Small intestine (tissue), 7 donors: ENCODE measurements at regions not wholly inside any gene's neighbourhood (a gene's known extent, or its start where the extent isn't known, plus 50 kb on each side); places are given as distances from the start of the nearest gene placed in this dataset.

ENCODE experiments used
- DNase-seq, 2 donors: peaks; one replicate each; pipeline versions ENCODE4 v3.0.0 to v3.0.0-alpha.2; 2013
- FAIRE-seq: peaks from 2 replicates; lab custom pipeline; 2012; peaks lifted over from hg19 to GRCh38; lab: Jason Lieb, UNC
- H3K27ac ChIP-seq, 3 donors: one replicate each; pipeline ENCODE4 v1.5.1; 2013; ENCODE audit warnings: low read length in 2 of 3, mild to moderate bottlenecking in 2 of 3, control low read depth in 1 of 3, inconsistent platforms in 1 of 3, low read depth in 1 of 3, moderate library complexity in 1 of 3
- H3K27me3 ChIP-seq, 3 donors: one replicate each; pipeline ENCODE4 v1.6.1; 2013; ENCODE audit warnings: low read length in 3 of 3, inconsistent platforms in 1 of 3; ENCODE audit not compliant: control insufficient read depth in 3 of 3, insufficient read depth in 3 of 3
- H3K36me3 ChIP-seq, 3 donors: one replicate each; pipeline ENCODE4 v1.6.1; 2013; ENCODE audit warnings: low read length in 3 of 3, inconsistent platforms in 1 of 3, low read depth in 1 of 3, mild to moderate bottlenecking in 1 of 3, moderate library complexity in 1 of 3; ENCODE audit not compliant: control insufficient read depth in 3 of 3, insufficient read depth in 2 of 3
- H3K4me1 ChIP-seq, 3 donors: one replicate each; pipeline ENCODE4 v1.6.1; 2013; ENCODE audit warnings: low read length in 2 of 3, inconsistent platforms in 1 of 3, low read depth in 1 of 3, mild to moderate bottlenecking in 1 of 3, moderate library complexity in 1 of 3; ENCODE audit not compliant: control insufficient read depth in 3 of 3, insufficient read depth in 2 of 3
- H3K4me3 ChIP-seq, 3 donors: one replicate each; pipeline ENCODE4 v1.5.1; 2013; ENCODE audit warnings: low read length in 3 of 3, control low read depth in 1 of 3, inconsistent platforms in 1 of 3, low read depth in 1 of 3, mild to moderate bottlenecking in 1 of 3, moderate library complexity in 1 of 3
- H3K9me3 ChIP-seq, 2 donors: one replicate each; pipeline ENCODE4 v1.6.1; 2013; ENCODE audit warnings: low read depth in 1 of 2, low read length in 1 of 2; ENCODE audit not compliant: control insufficient read depth in 2 of 2, insufficient read depth in 1 of 2
- WGBS, 3 donors: extraction: QIAGEN DNeasy Blood & Tissue Kit; methylation state at CpG; one replicate each; pipeline ENCODE4 v1.1.7; 2013; 5-methylcytosine and 5-hydroxymethylcytosine counted together
- donor health status: healthy with polysubstance abuse.
- donor health status: control.
- donor health status: control.
- donor health status: Bipolar disorder and iron deficiency.
- donor health status: healthy.

DNA sequence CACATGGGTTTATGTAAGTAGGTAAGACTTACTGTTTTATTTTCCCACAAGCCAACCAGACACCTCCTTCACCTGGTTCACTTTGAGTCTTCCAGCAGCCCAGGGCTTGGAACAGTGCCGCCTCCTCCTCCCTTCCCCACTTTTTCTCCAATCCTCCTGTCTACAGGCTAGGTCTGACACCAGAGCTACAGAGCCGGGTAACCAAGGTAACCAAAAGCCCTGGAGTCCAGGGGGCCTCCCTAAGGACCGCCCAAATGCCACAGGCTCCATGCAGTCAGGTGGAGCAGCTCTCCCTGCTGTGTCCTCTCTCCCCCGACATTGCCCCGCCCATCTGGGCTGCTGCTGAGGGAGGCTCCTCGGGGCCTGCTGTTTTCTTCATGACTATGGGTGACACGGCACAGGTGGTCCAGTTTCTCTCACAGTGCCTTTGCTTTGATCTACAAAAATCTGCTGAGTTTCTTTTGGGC lies 138.0 kb upstream of the EFNA5 start:
- WGBS, 3 donors: 67 to 74% (median 71%) methylated on average over 7 of the region's 7 CpGs
- FAIRE-seq: no peak
- peak in 1 of 2 donors; percentile 70 for DNase-seq
- Histone ChIP-seq H3K9me3 (no peaks in the 10 kb centered on the region), H3K36me3 (no peaks in the 10 kb centered on the region), H3K27ac (no peak overlapping the region), H3K4me3 (no peak overlapping the region), H3K4me1 (peaks cover 0 to 6% (median 0%) of the 10 kb centered on the region in 3 donors), H3K27me3 (no peaks in the 10 kb centered on the region)

GRCh38 chr5:107807431-107807830 lies 136.7 kb upstream of the EFNA5 start:
- H3K27me3 ChIP-seq: no peaks in the 10 kb centered on the region
- H3K27ac ChIP-seq: no peak overlapping the region
- no peaks in the 10 kb centered on the region for H3K9me3 ChIP-seq
- no peak for DNase-seq
- H3K4me3 ChIP-seq: no peak overlapping the region
- 65 to 84% (median 80%) methylated on average over 5 of the region's 5 CpGs for WGBS, 3 donors
- H3K4me1 ChIP-seq: peaks cover 0 to 6% (median 0%) of the 10 kb centered on the region in 3 donors
- no peaks in the 10 kb centered on the region for H3K36me3 ChIP-seq
- FAIRE-seq: no peak

DNA sequence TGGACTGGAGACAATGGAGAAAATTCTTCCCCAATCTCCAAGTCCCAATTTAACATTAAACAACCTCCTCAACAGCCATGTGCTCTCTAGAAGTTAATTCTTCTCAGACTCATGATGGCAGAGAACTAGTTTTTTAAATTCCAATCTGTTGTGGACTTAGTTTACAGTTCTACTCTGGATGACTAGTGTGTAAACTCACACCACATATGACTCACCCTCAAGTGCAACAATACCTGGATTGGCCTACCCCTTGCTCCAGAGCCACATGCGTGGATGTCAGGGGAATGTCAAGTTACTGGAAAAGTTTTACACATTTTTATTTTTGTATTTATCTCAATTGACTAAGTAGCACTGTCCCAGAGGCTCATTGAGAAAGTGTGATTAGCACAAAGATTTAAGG lies 136.0 kb upstream of the EFNA5 start:
- no peaks in the 10 kb centered on the region for H3K36me3 ChIP-seq
- peaks cover 0 to 6% (median 0%) of the 10 kb centered on the region in 3 donors for H3K4me1 ChIP-seq
- FAIRE-seq (no peak), DNase-seq (peak in 1 of 2 donors; percentile 21)
- H3K4me3 ChIP-seq: no peak overlapping the region
- no peak overlapping the region for H3K27ac ChIP-seq
- H3K9me3 ChIP-seq: no peaks in the 10 kb centered on the region
- WGBS, 3 donors: 68 to 84% (median 83%) methylated on average over 1 of the region's 1 CpG
- H3K27me3 ChIP-seq: no peaks in the 10 kb centered on the region

DNA sequence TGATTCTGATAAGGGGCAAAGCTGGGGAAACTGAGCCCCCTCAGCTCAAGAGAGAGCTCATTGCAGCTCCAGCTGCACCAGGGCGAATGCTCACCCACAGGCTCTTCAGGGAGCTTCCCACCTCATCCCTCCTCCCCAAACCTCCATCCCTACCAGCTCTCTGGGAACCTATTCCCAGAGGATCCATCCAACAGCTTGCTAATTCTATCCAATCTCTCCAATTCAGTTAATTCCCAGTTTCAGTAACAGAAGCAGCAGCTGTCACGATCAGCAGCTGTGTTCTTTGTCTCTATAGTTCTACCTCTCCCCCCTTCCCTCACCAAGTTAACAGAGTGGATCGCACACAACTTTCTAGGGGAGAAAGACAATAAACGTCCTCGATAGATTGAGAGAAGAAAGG lies 135.5 kb upstream of the EFNA5 start:
- FAIRE-seq (no peak), DNase-seq (no peak)
- Histone ChIP-seq H3K4me1 (peaks cover 0 to 6% (median 0%) of the 10 kb centered on the region in 3 donors), H3K9me3 (no peaks in the 10 kb centered on the region), H3K4me3 (no peak overlapping the region), H3K27ac (no peak overlapping the region), H3K36me3 (no peaks in the 10 kb centered on the region), H3K27me3 (no peaks in the 10 kb centered on the region)
- 75 to 83% (median 76%) methylated on average over 5 of the region's 5 CpGs for WGBS, 3 donors

DNA sequence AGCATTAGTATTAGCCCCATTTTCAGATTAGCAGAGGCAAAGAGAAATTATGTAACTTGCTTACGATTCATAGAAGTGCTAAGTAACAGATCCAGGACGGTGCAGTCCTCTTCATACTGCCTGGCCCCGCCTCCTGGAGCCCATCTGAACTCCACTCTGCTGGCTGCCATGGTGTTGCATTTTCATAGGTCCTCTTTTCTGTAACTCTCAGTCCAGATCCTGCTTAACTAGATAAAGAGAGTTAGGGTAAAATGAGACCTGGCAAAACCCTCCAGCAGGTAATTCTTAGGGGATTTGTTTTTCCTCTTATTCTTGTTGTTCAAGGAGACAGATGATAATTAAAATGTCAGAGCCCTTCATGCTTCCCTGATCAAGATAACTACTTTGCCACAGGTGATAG lies 135.1 kb upstream of the EFNA5 start:
- H3K4me3 ChIP-seq: no peak overlapping the region
- H3K27ac ChIP-seq: no peak overlapping the region
- peaks cover 0 to 6% (median 0%) of the 10 kb centered on the region in 3 donors for H3K4me1 ChIP-seq
- no peaks in the 10 kb centered on the region for H3K36me3 ChIP-seq
- H3K9me3 ChIP-seq: no peaks in the 10 kb centered on the region
- no peak for DNase-seq
- 75 to 84% (median 83%) methylated on average over 3 of the region's 3 CpGs for WGBS, 3 donors
- H3K27me3 ChIP-seq: no peaks in the 10 kb centered on the region
- no peak for FAIRE-seq

DNA sequence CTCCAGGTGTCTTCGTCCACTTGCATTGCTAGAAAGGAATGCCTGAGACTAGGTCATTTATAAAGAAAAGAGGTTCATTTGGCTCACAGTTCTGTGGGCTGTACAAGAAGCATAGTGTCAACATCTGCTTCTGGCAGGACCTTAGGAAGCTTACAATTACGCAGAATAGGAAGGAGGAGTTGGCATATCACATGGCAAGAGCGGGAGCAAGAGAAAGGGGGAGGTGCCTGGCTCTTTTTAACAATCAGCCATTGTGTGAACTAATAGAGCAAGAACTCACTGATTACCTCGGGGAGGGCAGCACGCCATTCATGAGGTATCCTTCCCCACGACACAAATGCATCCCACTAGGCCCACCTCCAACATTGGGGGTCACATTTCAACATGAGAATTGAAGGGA lies 134.4 kb upstream of the EFNA5 start:
- no peak overlapping the region for H3K4me3 ChIP-seq
- WGBS, 3 donors: 78 to 86% (median 84%) methylated on average over 6 of the region's 6 CpGs

DNA sequence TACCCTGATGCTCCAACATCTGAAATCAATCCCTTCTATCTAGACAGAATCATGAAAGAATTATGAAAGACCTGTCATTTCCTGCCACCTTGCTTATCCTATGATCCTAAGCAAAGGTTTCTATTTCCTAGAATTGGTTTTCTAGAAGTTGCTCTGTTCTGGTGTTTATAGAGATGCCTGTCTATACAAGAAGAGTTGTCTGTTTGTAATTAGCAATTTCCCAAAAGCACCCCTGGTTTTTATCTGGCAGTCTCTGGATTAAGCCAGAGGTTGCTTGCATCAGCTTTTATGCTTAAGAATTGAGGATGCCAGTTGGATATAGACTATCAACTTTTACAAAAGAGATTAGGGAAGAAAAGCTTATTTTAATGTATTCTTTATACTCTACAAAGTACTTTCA lies 133.0 kb upstream of the EFNA5 start:
- no peak overlapping the region for H3K4me3 ChIP-seq
- no peaks in the 10 kb centered on the region for H3K27me3 ChIP-seq
- H3K27ac ChIP-seq: no peak overlapping the region
- H3K36me3 ChIP-seq: no peaks in the 10 kb centered on the region
- FAIRE-seq (no peak), DNase-seq (no peak)
- H3K4me1 ChIP-seq: peaks cover 0 to 3% (median 0%) of the 10 kb centered on the region in 3 donors
- no peaks in the 10 kb centered on the region for H3K9me3 ChIP-seq

More for the DNA sequence above, 134.4 kb upstream of the EFNA5 start:
- no peaks in the 10 kb centered on the region for H3K27me3 ChIP-seq
- DNase-seq: no peak
- H3K36me3 ChIP-seq: no peaks in the 10 kb centered on the region
- no peak for FAIRE-seq
- peaks cover 0 to 6% (median 0%) of the 10 kb centered on the region in 3 donors for H3K4me1 ChIP-seq
- no peak overlapping the region for H3K27ac ChIP-seq
- no peaks in the 10 kb centered on the region for H3K9me3 ChIP-seq

- Histone ChIP-seq H3K4me1 (no peaks in the 10 kb centered on the region), H3K4me3 (no peak overlapping the region), H3K36me3 (no peaks in the 10 kb centered on the region), H3K9me3 (no peaks in the 10 kb centered on the region), H3K27me3 (no peaks in the 10 kb centered on the region), H3K27ac (no peak overlapping the region)
- DNase-seq: no peak
- FAIRE-seq: no peak
- 77 to 90% (median 78%) methylated on average over 2 of the region's 2 CpGs for WGBS, 3 donors
These were observed 130.3 kb upstream of the EFNA5 start for GRCh38 chr5:107801061-107801460.

GRCh38 chr5:107799306-107799705 lies 128.6 kb upstream of the EFNA5 start:
- Histone ChIP-seq H3K27ac (no peak overlapping the region), H3K27me3 (peaks cover 0 to 3% (median 0%) of the 10 kb centered on the region in 3 donors), H3K9me3 (no peaks in the 10 kb centered on the region), H3K36me3 (no peaks in the 10 kb centered on the region), H3K4me1 (no peaks in the 10 kb centered on the region), H3K4me3 (no peak overlapping the region)
- no peak for DNase-seq
- 86 to 91% (median 87%) methylated on average over 7 of the region's 7 CpGs for WGBS, 3 donors
- no peak for FAIRE-seq
